Activated CD4-positive, CD25-positive, alpha-beta regulatory T cell treated with anti-CD3 and anti-CD28 coated beads, Interleukin-2, amount 50 U/mL, for 16 hours (primary cell): ENCODE measurements at regions not wholly inside any gene's neighbourhood (a gene's known extent, or its start where the extent isn't known, plus 50 kb on each side); places are given as distances from the start of the nearest gene placed in this dataset.
"Not testable (repeated sequence)": the region's sequence is repeated elsewhere in the genome, so short reads cannot be mapped to it uniquely, and the experiment has no call there.

Experiments
- DNase-seq: peaks from one replicate; pipeline ENCODE4 v3.0.0-alpha.2; 2020; ENCODE audit warnings: low read depth, low spot score

DNA sequence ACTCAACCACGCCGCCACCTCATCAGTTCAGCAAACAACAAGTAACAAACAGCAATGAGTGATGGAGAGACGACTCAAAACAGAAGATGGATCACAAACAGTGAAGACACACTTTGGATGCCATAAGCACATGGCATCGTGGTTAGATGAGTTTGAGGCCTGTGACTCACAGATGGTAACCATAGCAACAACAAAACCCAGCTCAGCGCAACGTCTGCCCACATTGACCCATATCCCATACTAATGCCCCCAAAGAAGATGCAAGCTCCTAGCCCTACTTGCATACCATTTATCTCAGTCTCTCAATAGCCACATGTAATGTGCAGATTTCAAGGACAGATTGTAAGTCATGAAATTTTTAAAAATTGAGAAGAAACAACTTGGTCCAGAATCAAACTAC lies 1322.3 kb upstream of the TMEM132C start:
- DNase-seq: no peak

DNA sequence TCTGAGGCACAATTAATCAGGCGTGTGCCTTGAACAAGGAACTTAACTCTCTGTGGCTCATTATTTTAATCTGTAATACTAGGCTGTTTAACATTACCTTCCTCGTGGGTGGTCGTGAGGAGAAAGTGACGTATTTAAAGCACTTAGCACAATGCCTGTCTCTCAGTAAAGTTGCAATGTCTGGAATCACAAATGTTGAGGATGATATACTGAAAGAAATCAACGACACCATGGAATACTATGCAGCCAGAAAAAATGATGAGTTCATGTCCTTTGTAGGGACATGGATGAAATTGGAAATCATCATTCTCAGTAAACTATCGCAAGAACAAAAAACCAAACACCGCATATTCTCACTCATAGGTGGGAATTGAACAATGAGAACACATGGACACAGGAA lies 1320.0 kb upstream of the TMEM132C start:
- DNase-seq: not testable (repeated sequence)

DNA sequence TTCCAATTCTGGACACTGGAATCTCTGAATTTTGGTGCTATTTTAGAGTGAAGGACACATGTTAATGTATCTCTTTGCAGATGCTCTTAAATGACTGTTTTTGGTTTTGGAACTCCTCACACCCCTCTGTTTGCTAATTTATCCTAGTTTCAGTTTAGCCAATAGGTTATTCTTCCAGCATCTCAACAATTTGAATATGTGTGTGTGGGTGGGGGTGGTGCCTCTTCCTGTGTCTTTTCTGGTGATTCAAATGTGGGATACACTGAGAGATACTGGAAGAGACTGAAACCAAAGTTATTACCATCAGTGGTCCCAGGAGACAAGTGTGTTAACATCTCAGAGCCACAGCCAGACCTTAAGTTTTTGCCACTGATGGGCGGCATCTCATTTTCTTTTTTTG lies 1317.4 kb upstream of the TMEM132C start:
- no peak for DNase-seq

DNA sequence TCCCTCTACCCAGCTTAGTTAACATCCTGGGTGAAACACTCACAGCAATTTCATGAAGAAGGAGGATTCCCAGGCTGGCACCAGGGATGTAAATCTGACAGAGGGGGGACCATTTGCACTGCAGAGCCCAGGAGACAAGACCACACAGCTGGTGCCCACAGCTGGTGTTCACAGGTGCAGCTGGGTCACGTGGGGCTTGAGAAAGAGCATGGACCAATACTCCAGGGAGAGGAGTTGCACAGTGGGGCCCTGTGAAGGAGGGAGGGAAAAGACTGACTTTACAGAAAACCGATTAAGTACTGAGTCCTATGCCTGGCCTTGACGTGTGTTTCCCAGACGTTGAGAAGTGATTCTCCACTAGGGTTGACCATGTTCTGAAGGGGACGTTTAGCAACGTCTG lies 1316.7 kb upstream of the TMEM132C start:
- no peak for DNase-seq

DNA sequence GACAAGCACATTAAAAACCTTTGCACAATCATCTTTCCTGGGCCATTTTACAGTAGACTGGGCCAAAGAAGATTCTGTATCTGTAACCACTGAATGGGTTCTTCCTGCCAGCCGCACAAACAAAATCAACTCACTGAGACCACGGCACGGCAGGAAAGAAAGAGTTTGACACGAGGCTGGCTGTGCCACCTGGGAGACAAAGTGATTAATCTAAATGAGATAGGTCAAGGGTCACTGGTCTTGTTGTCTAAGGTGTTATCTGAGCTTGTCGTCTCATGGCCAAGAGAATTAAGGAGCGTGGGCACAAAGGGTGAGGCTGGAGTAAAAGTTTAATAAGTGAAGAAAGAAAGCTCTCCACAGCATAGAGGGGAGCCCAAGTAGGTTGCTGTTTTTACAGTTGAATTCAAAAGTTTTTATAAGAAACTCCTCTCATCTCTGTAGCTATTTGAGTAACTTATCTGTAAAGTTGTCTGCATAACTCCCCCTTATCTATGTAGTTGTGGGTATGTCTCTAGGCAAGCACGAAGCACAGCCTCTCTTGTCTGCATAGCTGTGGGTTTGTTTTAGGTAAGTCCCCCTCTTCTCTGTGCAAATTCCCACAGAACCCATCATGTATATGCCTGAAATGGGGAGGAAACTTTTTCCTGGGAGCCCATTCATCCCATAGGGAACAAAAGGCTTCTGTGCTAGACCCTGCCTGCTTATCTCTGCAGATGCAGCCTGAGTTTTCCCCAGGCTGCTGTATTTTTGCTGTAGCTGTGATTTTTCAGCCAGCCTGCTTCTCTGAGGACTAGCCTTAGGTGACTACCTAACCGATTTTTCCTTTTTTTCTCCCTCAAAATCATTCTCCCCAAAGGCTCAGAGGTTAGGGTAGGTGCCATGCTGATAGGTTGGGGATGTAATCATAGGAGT lies 1314.6 kb upstream of the TMEM132C start:
- no peak for DNase-seq

DNA sequence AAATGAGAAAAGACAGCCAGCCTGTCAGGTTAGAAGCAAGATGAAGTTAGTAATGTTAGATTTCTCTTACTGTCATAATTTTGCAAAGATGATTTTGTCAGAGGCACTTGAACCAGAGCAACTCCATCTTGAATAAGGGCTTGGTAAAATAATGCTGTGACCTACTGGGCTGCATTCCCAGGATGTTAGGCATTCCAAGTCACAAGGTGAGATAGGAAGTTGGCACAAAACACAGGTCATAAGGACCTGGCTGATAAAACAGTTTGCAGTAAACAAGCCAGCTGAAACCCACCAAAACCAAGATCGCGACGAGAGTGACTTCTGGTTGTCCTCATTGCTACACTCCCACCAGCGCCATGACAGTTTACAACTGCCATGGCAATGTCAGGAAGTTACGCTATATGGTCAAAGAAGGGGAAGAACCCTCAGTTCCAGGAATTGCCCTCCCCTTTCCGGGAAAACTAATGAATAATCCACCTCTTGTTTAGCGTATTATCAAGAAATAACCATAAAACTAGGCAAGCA lies 1313.5 kb upstream of the TMEM132C start:
- no peak for DNase-seq

DNA sequence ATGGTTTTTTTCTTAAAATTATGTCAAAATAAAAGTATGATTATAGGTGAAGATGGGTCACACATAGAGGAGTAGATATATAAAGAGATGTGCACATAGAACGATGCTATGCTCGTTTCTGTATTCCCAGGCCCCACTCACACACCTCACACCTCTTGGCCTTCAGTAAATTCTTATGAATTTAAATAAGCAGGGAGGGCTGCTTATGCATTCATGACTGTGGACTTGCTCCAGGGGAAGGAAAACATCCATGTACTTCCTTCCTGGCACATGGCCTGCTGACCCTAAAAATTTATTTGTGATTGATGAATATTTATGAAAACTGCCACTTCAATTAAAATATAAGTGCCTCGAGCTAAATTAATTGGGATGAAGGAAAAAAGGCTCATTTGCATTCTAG lies 1306.7 kb upstream of the TMEM132C start:
- no peak for DNase-seq

DNA sequence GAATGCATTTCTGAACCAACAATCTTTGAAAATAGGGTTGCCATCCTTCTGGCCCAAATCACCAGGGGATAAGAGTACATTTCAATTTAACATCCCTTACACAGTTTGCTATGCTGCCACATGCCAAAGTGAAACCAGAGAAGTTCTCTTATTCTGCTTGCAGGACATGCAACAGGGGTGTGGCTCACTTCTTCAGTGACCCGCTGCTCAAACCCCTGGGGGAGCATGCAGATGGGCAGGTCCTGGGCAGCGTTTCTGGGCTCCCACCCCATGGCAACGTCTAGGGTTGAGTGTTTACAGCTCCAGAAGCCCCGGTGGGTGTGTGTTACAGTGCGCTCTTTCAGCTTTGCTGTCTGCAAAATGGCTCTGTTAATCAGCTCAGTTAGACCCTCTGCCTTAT lies 1306.3 kb upstream of the TMEM132C start:
- no peak for DNase-seq

DNA sequence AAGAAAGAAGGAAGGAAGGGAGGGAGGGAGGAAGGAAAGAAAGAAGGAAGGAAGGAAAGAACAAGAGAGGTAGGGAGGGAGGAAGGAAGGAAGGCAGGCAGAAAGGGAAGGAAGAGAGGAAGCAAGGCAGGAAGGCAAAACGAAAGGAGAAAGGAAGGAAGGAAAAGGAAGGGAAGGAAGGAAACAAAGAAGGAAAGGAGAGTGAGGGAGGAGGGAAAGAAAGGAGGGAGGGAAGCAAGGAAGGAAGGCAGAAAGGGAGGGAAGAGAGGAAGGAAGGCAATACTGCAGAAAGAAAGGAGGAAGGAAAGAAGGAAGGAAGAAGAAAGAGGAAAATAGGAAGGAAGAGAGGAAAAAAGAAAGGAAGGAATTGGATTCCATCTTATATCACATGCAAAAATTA lies 1303.1 kb upstream of the TMEM132C start:
- DNase-seq: no peak

DNA sequence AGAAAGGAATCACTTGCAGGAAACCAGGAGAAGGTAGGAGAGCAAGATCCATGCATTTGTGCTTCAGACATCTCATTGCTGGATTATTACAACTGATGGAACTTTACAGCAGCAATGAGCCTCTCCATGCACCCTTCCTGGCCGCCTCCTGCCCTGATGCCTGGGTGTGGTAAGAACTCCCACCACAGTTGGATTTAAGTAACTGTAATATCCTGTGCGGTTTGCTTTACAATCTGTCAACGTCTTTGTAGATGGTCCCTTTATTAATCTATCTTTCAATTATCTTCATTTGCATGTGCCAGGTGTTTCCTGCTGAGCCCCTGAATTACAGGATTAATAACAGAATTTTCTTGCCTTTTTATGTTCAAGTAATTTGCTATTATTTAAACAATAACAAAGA lies 1300.5 kb upstream of the TMEM132C start:
- no peak for DNase-seq

DNA sequence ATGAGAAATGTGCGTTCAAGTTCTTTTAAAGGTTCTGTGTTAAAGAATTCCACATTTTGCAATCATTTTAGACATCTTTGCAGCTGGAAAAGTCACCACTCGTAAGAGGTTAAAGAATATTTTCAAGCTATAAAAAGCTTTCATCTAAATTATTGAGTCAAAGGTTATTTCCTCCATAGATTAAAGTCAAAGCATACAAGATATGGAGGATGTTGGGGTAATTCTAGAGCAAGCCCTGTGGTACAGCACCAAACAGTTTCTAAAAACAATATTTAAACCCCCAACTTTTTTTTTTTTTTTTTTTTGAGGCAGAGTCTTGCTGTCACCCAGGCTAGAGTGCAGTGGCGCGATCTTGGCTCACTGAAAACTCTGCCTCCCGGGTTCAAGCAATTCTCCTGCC lies 1299.8 kb upstream of the TMEM132C start:
- DNase-seq: no peak

DNA sequence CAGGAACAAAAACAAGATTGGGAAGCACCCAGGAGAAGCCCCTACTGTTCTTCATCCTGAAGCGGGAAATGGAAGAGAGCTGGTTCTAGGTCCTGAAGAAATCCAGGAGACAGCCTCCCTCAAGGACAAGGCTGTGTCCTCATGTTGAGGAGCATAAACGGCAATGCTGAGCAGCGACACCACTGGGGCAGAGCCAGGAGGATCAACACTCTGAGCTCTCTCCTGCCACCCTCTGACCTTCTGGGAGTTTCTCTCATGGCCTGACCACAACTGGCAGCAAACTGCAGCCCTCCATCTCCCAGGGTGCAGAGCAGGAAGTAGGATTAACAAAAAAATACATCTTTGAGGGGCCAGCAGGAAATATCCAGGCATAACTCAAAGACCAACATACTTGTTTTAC lies 1292.2 kb upstream of the TMEM132C start:
- no peak for DNase-seq

DNA sequence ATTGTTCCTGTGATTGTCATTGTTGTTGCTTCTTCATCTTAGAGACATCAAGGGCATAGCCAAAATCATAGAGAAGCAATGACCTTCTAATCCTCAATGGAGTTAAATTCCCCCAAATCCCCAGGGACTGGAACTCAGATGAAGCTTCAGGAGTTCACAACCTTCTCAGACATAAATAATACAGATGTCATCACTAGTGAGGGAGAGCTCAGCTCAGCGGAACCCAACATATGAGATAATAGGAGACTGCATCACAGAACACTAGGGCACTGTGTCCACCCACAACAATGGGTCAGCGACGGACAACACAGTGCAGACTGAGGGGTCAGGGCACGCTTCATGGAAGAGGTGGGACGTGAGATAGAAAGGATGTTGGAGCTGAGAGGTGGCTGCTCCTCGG lies 1290.4 kb upstream of the TMEM132C start:
- no peak for DNase-seq

DNA sequence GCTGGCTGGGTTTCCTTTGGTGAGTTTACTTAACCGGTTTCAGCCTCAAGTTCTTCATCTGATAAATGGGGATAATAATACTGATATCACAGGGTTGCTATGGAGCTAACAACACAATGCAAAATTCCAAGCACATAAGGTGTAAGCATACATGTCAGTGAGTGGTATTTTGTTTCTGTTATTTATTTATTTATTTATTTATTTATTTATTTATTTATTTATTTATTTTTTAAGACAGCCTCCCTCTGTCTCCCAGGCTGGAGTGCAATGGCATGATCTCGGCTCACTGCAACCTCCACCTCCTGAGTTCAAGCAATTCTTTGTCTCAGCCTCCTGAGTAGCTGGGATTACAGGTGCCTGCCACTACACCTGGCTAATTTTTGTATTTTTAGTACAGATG lies 1287.4 kb upstream of the TMEM132C start:
- not testable (repeated sequence) for DNase-seq

DNA sequence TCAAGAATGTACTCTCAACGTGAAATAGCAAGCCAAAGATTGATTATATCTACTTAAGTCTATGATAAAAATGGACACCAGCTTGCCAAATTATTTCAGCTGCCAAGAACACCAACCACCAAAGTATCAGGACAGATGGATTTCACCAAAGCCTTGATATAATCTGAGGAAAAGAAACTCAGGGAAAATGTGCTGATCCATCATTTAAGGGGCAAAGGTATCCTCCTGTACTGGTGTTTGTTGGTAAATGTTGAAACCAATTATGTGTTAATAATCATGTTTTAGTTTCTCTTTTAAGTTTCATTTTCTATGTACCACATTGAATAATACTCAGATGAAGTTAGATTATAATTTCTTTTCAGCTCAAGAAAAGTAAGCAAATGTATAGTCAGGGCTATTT lies 1284.3 kb upstream of the TMEM132C start:
- DNase-seq: no peak

DNA sequence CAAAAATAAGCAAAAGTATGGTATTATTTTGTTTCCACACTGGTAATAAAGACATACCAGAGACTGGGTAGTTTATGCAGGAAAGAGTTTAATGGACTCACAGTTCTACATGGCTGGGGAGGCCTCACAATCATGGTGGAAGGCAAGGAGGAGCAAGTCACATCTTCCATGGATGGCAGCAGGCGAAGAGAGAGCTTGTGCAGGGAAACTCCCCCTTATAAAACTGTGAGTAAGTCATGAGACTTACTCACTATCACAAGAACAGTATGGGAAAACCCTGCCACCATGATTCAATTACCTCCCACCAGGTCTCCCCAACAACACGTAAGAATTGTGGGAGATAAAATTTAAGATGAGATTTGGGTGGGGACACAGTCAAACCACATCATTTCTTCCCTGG lies 1283.2 kb upstream of the TMEM132C start:
- DNase-seq: not testable (repeated sequence)

DNA sequence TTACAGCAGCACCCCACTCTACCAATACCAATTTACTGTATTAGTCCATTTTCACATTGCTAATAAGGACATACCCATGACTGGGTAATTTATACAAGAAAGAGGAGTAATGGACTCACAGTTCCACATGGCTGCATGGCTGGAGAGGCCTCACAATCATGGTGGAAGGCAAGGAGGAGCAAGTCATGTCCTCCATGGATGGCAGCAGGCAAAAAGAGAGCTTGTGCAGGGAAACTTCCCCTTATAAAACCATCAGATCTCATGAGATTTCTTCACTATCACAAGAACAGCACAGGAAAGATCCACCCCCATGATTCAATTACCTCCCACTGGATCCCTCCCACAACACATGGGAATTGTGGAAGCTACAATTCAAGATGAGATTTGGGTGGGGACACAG lies 1281.3 kb upstream of the TMEM132C start:
- DNase-seq: not testable (repeated sequence)

DNA sequence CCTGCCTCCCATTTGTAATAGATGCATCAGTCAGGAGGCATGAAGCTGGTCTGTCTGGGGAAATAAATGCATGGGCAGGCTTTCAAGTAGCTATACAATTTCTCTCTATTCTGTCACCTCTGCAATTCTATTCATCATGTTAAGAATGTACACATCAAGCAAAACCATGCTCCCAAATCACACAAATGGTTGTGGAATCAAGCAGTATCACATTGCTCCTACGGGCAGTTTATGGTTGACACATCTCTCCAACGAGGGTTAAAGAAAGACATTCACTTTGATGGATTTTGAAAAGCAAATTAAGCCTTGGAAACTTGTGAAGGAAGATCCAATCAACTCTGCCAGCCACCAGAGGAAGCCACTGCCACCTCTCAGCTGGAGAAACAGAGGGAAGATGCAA lies 1277.4 kb upstream of the TMEM132C start:
- no peak for DNase-seq

DNA sequence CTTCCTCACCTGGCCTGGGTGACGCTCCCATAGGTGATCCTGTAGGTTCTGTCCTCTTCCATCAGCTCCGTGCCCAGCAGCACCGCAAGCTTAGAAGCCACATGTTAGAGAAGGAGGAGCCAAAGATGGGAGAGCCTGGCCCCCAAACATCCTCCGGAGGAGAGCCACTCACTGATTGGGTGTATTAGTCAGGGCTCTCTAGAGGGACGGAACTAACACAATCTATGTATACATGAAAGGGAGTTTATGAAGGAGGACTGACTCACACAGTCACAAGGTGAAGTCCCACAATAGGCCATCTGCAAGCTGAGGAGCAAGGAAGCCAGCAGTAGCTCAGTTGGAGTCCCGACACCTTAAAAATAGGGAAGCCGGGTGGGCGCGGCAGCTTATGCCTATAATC lies 1273.1 kb upstream of the TMEM132C start:
- no peak for DNase-seq

DNA sequence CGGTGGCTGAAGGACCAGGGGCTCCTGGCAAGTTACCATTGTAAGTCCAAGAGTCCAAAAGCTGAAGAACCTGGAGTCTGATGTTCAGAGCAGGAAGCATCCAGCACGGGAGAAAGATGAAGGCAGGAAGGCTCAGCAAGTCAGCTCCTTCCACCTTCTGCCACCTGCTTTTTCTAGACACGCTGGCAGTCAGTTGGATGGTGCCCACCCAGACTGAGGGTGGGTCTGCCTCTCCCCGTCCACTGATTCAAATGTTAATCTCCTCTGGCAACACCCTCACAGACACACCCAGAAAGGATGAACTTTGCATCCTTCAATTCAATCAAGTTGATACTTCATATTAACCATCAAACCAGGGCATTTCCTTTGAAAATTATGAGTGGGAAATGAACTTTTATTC lies 1272.4 kb upstream of the TMEM132C start:
- DNase-seq: no peak

DNA sequence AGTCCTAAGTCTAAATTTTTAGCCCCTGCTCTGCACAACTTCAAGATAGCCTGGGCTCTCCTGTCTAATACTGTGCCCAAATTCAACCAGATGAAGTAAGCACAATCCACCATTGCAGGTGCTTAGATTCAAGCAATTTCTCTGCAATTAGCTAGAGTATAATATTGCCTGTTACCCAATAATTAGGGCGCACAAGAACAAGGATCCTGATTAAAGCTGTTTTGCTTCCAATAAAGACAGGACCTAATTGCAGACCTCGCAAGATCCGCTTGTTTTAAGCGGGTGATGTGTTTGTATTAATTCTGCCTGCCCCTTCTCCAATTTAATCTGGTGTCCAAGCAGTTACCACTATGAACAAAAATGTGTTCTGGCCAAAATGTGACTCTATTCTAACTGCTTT lies 1268.9 kb upstream of the TMEM132C start:
- no peak for DNase-seq

DNA sequence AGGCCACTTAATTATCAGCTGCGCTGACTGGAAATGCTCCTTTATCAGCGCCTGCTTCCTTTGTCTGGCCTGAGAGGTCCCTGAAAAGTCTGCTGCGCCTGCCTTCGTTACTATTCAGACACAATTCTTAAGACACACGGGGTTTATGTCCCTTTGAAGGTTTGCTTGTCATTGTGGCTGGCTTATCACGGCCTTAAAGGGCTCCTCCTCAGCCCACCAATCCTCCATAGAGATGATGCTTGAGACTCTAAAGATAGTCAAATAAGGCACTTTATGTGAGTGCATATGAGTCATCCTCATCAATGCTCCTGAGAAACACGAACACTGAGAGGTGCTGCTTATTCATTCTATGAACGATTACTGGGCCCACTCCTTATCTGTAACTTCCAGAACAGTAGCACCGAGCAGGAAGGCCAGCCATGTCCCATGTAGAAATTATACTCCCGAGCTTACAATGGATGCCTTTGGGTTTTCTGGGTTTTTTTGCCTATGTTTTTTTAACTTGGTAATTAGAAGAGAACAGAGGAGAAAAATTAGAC lies 1268.2 kb upstream of the TMEM132C start:
- no peak for DNase-seq

DNA sequence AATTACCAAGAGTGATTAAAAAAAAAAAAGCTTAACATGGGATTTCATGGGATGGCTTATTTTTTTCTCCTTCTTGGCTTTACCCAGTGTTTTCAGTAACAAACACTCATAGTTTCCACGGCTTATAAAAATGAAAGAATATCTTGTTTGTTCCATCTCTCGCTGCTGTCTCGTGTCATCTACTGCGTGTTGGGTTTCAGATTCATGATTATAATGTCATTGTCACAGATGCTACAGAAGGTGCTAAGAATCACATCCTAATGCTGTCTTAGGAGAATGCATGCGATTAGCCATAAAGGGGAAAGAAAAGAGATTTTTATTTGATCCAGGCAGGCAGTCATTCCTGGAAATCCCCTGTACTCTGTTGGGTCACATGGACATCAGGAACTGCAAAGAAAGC lies 1267.6 kb upstream of the TMEM132C start:
- DNase-seq: no peak
